NT2/D1 (cell line): ENCODE measurements at regions not wholly inside any gene's neighbourhood (a gene's known extent, or its start where the extent isn't known, plus 50 kb on each side); places are given as distances from the start of the nearest gene placed in this dataset.

Experiments used
- DNase-seq: peaks from one replicate; pipeline ENCODE4 v3.0.0-alpha.2; 2011; ENCODE audit warnings: low read depth, low spot score
- H3K27me3 ChIP-seq: 2 replicates; pipeline ENCODE4 v1.6.0; 2011; ENCODE audit warnings: mild to moderate bottlenecking; ENCODE audit not compliant: insufficient read length, insufficient read depth
- H3K36me3 ChIP-seq: 2 replicates; pipeline ENCODE4 v1.6.1; 2011; ENCODE audit warnings: mild to moderate bottlenecking, low read length, mixed read lengths; ENCODE audit not compliant: insufficient read depth, insufficient read length
- H3K4me1 ChIP-seq: 2 replicates; pipeline ENCODE4 v1.5.1; 2011; ENCODE audit not compliant: insufficient read depth, insufficient read length
- H3K4me3 ChIP-seq: 2 replicates; pipeline ENCODE4 v1.5.1; 2011; ENCODE audit warnings: low read depth; ENCODE audit not compliant: insufficient read length
- H3K9ac ChIP-seq: 2 replicates; pipeline ENCODE4 v1.6.0; 2011; ENCODE audit warnings: low read depth; ENCODE audit not compliant: insufficient read length
- H3K9me3 ChIP-seq: 2 replicates; pipeline ENCODE4 v1.5.1; 2011; ENCODE audit warnings: mild to moderate bottlenecking, low read length; ENCODE audit not compliant: insufficient read depth
- SUZ12 ChIP-seq: IDR thresholded peaks from 2 replicates; pipeline ENCODE4 v1.6.1; 2011; ENCODE audit not compliant: insufficient read length, insufficient read depth; ENCODE audit errors: extremely low read depth
- YY1 ChIP-seq: IDR thresholded peaks from 2 replicates; pipeline ENCODE4 v1.6.1; 2011; ENCODE audit not compliant: insufficient read length, insufficient read depth
- ZNF274 ChIP-seq: IDR thresholded peaks from 2 replicates; pipeline ENCODE4 v1.6.1; 2011; ENCODE audit warnings: mild to moderate bottlenecking, low read depth, low read length

DNA sequence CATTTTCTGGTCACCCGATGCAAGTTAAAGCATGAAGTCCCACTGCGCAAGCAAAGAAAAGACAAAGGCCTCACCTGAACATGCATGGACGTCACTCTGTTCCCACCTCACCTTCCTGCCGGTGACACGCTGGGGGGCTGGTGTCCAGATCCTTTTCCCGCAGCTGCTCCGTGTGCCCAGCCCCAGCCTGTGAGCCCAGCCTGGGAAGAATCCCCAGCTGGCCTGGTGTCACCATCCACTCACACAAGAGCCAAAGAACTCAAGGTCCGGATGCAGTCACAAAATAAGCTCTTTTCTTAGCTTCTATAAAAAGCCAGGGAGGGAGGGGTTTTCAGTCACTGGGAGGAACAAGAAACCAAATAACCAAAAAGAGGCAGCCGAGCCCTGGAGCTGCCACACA lies 249.9 kb downstream of the COL4A1 start:
- Histone ChIP-seq H3K4me3 (no peak overlapping the region), H3K36me3 (no peaks in the 10 kb centered on the region), H3K27me3 (no peaks in the 10 kb centered on the region), H3K9me3 (no peaks in the 10 kb centered on the region), H3K9ac (no peak overlapping the region), H3K4me1 (no peaks in the 10 kb centered on the region)
- DNase-seq = no peak
- no peak for TF ChIP-seq SUZ12
- no peak for TF ChIP-seq YY1
- TF ChIP-seq ZNF274 = no peak

DNA sequence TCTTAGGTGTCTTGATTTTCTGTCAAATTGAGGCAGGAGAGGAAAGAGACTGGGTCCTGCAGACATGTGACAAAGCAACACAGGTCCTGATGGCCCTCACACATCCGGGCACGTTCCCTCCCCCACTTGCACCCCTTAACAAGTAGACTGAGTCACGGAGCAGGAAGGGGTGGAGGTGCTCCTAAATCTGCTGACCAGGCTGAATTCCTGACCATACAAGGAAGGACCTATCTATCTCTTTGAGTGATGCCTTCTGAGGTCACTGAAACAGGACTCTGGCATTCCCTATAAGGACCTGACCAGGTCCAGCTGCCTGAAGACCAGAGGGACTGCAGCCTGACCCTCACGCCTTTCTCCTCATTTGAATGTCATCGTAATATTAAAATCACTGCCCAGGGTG lies 250.3 kb downstream of the COL4A1 start:
- no peak overlapping the region for H3K9ac ChIP-seq
- H3K36me3 ChIP-seq = no peaks in the 10 kb centered on the region
- H3K4me1 ChIP-seq = no peaks in the 10 kb centered on the region
- TF ChIP-seq SUZ12 (no peak), ZNF274 (no peak), YY1 (no peak)
- H3K9me3 ChIP-seq = no peaks in the 10 kb centered on the region
- no peak for DNase-seq
- H3K4me3 ChIP-seq = no peak overlapping the region
- H3K27me3 ChIP-seq = no peaks in the 10 kb centered on the region

DNA sequence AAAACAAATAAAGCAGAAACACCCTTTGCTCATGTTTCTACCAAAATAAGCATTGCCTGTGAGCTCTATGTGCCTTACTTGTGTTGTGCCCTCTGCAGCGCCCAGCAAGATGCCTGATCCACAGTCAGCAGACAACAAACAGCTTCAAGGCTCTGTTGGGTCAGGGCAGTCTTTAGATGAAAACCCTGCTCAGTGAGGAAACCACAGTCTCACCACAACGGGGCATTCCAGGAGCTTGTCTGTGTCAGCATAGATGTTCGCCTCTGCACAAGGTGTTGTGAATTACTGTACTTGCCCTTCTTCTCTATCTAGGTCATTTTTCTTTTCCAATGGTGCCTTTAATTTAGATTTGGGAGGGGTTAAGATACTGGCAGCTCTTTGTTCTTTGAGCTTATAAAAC lies 251.9 kb downstream of the COL4A1 start:
- no peaks in the 10 kb centered on the region for H3K9me3 ChIP-seq
- H3K4me1 ChIP-seq = no peaks in the 10 kb centered on the region
- no peaks in the 10 kb centered on the region for H3K27me3 ChIP-seq
- TF ChIP-seq YY1 (no peak), SUZ12 (no peak), ZNF274 (no peak)
- no peaks in the 10 kb centered on the region for H3K36me3 ChIP-seq
- no peak overlapping the region for H3K4me3 ChIP-seq
- no peak overlapping the region for H3K9ac ChIP-seq
- no peak for DNase-seq

DNA sequence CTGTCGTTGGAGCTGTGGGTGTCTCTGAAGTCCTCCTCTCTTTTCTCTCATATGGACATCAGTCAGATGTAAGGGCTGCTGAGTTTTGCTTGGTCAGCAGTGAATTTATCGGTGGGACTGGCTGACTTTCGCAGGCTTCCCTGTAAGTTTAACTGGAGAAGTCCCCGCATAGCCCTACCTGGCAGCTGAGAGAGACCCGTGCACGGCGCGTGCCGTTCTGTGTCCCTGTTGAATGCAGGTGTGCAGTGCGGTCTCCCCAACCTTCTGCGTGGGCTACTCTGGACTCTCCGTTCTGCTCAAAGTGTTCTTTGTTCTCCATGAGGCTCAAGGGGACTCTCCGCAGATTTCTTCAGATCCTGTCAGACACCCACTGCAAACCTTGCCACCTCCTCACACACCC lies 252.9 kb downstream of the COL4A1 start:
- Histone ChIP-seq H3K9ac (no peak overlapping the region), H3K27me3 (no peaks in the 10 kb centered on the region), H3K36me3 (no peaks in the 10 kb centered on the region), H3K9me3 (no peaks in the 10 kb centered on the region), H3K4me1 (no peaks in the 10 kb centered on the region), H3K4me3 (no peak overlapping the region)
- no peak for DNase-seq
- TF ChIP-seq ZNF274 = no peak
- TF ChIP-seq SUZ12 = no peak
- TF ChIP-seq YY1 = no peak

DNA sequence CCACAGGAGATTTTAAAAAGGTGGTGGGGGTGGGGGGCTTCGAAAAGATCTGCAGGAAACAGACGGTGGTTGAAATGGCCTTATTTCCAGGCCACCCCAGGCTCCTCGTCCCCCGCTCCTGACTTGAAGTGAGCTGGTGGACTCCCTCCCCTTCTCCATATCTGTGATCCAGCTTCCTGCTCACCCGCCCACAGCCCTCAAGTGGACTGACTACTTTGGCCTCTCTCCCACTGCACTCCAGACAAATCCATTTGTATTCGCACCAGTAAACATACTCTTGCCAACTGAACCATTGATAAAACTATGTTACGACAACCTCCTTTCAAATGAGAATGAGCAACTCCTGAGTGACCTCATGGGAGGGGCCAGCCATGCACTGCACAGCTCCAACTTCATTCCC lies 259.5 kb downstream of the COL4A1 start:
- Histone ChIP-seq H3K9me3 (no peaks in the 10 kb centered on the region), H3K4me3 (no peak overlapping the region), H3K36me3 (no peaks in the 10 kb centered on the region), H3K9ac (no peak overlapping the region), H3K27me3 (no peaks in the 10 kb centered on the region), H3K4me1 (peaks cover 5% of the 10 kb centered on the region)
- DNase-seq = no peak
- TF ChIP-seq ZNF274 (no peak), SUZ12 (no peak), YY1 (no peak)

DNA sequence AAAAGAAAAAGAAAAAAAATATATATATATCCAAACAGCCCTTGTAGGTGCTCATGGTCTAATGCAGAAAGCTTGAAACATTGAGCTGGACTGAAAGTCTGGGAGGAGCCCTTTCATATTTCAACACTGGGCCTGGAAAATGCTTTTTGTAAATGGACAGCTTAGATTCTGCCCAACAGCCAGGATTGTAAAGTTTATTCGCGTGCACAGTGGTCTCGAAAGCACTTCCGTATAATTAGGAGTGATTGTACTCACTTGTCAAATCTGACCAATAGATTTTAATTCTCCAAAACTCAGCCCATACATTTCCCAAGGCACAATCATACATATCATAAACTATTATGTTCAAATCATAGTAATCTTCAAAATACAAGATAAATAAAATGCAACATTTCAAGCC lies 260.1 kb downstream of the COL4A1 start:
- TF ChIP-seq ZNF274 (no peak), SUZ12 (no peak)
- Histone ChIP-seq H3K4me1 (peaks cover 5% of the 10 kb centered on the region), H3K4me3 (no peak overlapping the region), H3K9ac (no peak overlapping the region), H3K27me3 (no peaks in the 10 kb centered on the region), H3K36me3 (no peaks in the 10 kb centered on the region), H3K9me3 (no peaks in the 10 kb centered on the region)
- no peak for DNase-seq

DNA sequence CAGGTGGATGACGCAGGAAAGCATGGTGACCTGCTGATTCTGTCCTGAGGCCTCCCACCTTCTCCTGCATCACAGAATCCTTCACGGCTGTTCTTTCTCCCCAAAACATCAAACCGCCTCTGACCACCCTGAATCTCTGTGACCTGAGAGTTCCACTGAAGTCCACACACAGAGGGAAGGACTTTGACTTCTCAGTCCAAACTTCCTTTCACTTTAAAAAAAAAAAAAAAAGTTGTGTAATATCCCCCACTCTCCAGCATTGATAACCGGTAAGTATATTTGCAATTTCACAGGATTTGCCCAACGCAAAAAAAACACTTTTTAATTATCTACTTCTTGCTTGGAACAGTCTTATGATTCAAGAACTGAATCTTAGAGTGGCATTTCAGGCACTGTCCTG lies 259.5 kb upstream of the IRS2 start:
- H3K4me1 ChIP-seq = peaks cover 5% of the 10 kb centered on the region
- no peaks in the 10 kb centered on the region for H3K27me3 ChIP-seq
- H3K9ac ChIP-seq = no peak overlapping the region
- H3K9me3 ChIP-seq = no peaks in the 10 kb centered on the region
- no peak overlapping the region for H3K4me3 ChIP-seq
- no peaks in the 10 kb centered on the region for H3K36me3 ChIP-seq
- TF ChIP-seq SUZ12 (no peak), ZNF274 (no peak), YY1 (no peak)
- DNase-seq = no peak

DNA sequence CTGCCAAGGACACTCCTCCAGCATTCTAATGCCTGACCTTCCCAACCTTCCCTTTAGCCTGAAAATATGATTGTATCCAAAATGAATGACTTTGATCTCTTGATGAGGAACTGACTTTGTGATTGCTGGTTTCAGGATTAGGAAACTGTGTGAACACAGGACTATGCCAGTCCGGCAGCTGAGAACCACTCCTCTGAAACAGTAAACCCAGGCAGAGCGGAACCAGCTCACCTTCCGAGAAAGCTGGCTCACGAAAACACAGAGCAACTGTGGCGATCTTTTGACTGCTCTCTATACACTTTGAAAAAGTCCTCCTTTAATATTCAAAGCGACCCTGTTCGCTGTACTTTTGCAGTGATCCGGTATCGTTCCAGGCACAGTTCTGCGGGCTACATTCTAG lies 258.8 kb upstream of the IRS2 start:
- Histone ChIP-seq H3K4me1 (peaks cover 5% of the 10 kb centered on the region), H3K9me3 (no peaks in the 10 kb centered on the region), H3K4me3 (no peak overlapping the region), H3K9ac (no peak overlapping the region), H3K36me3 (no peaks in the 10 kb centered on the region), H3K27me3 (no peaks in the 10 kb centered on the region)
- DNase-seq = no peak
- TF ChIP-seq YY1 (no peak), SUZ12 (no peak), ZNF274 (no peak)
